AG04450 (cell line): ENCODE measurements at regions not wholly inside any gene's neighbourhood (a gene's known extent, or its start where the extent isn't known, plus 50 kb on each side); places are given as distances from the start of the nearest gene placed in this dataset.

Source experiments
- CTCF ChIA-PET: fragments of 300-600, 350-600 bp; formaldehyde crosslinking; extraction: SDS; loops from one replicate; lab custom pipeline; 2022; ENCODE audit warnings: antibody characterized with exemption, inconsistent platforms; lab: Charles Lee
- POLR2A ChIA-PET: fragments of 350-600 bp; formaldehyde crosslinking; extraction: SDS; loops from one replicate; lab custom pipeline; 2021; ENCODE audit warnings: antibody characterized with exemption, inconsistent platforms; lab: Yijun Ruan, JAX
- DNase-seq: peaks from one replicate; pipeline ENCODE4 v3.0.0-alpha.2; 2011; ENCODE audit warnings: low read depth, low spot score
- H3K27ac ChIP-seq: one replicate; pipeline ENCODE4 v1.5.1; 2012; ENCODE audit warnings: low read depth, low read length, control low read depth
- H3K27me3 ChIP-seq: one replicate; pipeline ENCODE4 v1.6.0; 2012; ENCODE audit warnings: low read length; ENCODE audit not compliant: control insufficient read depth, insufficient read depth
- H3K4me3 ChIP-seq: 2 replicates; pipeline ENCODE4 v1.5.1; 2011; ENCODE audit warnings: mild to moderate bottlenecking, low read depth, low read length, control low read depth
- H3K9me3 ChIP-seq: 2 replicates; pipeline ENCODE4 v1.5.1; 2012; ENCODE audit warnings: low read length; ENCODE audit not compliant: control insufficient read depth, insufficient read depth
- CTCF ChIP-seq: IDR thresholded peaks from 2 replicates; pipeline ENCODE4 v1.5.1; 2011; ENCODE audit warnings: low read depth, low read length, control low read depth, inconsistent platforms

- ChIA-PET POLR2A (no interaction called here), CTCF (no interaction called here)
- H3K27ac ChIP-seq, result no peak overlapping the region
- peaks cover 7% of the 10 kb centered on the region for H3K27me3 ChIP-seq
- no peak for DNase-seq
- no peaks in the 10 kb centered on the region for H3K9me3 ChIP-seq
- TF ChIP-seq CTCF, result no peak
- no peak overlapping the region for H3K4me3 ChIP-seq
Measured at GRCh38 chr15:67992834-67993233, 61.3 kb upstream of the PIAS1 start.

- CTCF ChIA-PET, result no interaction called here
- POLR2A ChIA-PET, result no interaction called here
- DNase-seq, result no peak
- no peaks in the 10 kb centered on the region for H3K9me3 ChIP-seq
- no peak for TF ChIP-seq CTCF
- no peak overlapping the region for H3K27ac ChIP-seq
- peaks cover 3% of the 10 kb centered on the region for H3K27me3 ChIP-seq
- no peak overlapping the region for H3K4me3 ChIP-seq
Measured at GRCh38 chr15:67997996-67998395, 56.1 kb upstream of the PIAS1 start.

- ChIA-PET CTCF (no interaction called here), POLR2A (interaction anchor here (0.6 to 1.0 kb wide), 2 partner anchors 55 to 71 kb away, joined by 3 to 5 read pairs; partner anchors contain the start of gene PIAS1)
- H3K27ac ChIP-seq, result no peak overlapping the region
Measured at GRCh38 chr15:67998599-67999133, 55.4 kb upstream of the PIAS1 start.

GRCh38 chr15:67999320-68000100, 54.6 kb upstream of the PIAS1 start:
- no peak overlapping the region for H3K4me3 ChIP-seq
- CTCF ChIA-PET, result no interaction called here

More at GRCh38 chr15:67998599-67999133, 55.4 kb upstream of the PIAS1 start:
- TF ChIP-seq CTCF, result no peak
- Histone ChIP-seq H3K9me3 (no peaks in the 10 kb centered on the region), H3K27me3 (peaks cover 6% of the 10 kb centered on the region), H3K4me3 (no peak overlapping the region)
- DNase-seq, result no peak

More at GRCh38 chr15:67999320-68000100, 54.6 kb upstream of the PIAS1 start:
- peaks cover 9% of the 10 kb centered on the region for H3K27me3 ChIP-seq
- no peaks in the 10 kb centered on the region for H3K9me3 ChIP-seq
- no peak for DNase-seq
- POLR2A ChIA-PET, result interaction anchor here (1.0 kb wide), 1 partner anchor 71 kb away, joined by 3 read pairs; no protein-coding TSS in a partner anchor
- no peak overlapping the region for H3K27ac ChIP-seq
- no peak for TF ChIP-seq CTCF
